Caco-2 (cell line): ENCODE measurements at regions not wholly inside any gene's neighbourhood (a gene's known extent, or its start where the extent isn't known, plus 50 kb on each side); places are given as distances from the start of the nearest gene placed in this dataset.

ENCODE experiments used
- BruUV-seq: library from RNA; stranded (reverse); fragments of 400-500 nt; replicated peaks from 2 replicates; lab custom pipeline; 2021; lab: Mats Ljungman, UMichigan
- CTCF ChIA-PET: fragments of 300-600 bp; sonication (Branson Sonifier 250); formaldehyde crosslinking; loops from one replicate; lab custom pipeline; 2022; ENCODE audit warnings: antibody characterized with exemption; lab: Charles Lee
- POLR2A ChIA-PET: fragments of 300-600 bp; sonication (Branson Sonifier 250); formaldehyde crosslinking; loops from one replicate; lab custom pipeline; 2022; ENCODE audit warnings: antibody characterized with exemption; lab: Charles Lee
- DNase-seq, 2 experiments: peaks; one replicate each; pipeline versions ENCODE4 v3.0.0 to v3.0.0-alpha.2; 2020 to 2022
- H3K27me3 ChIP-seq: replicated peaks from 2 replicates; pipeline ENCODE4 v1.6.0; 2011; ENCODE audit warnings: low read length; ENCODE audit not compliant: control insufficient read depth, insufficient read depth
- H3K36me3 ChIP-seq: 2 replicates; pipeline ENCODE4 v1.5.1; 2011; ENCODE audit warnings: low read length; ENCODE audit not compliant: control insufficient read depth, insufficient read depth
- H3K4me1 ChIP-seq: fragments of 250-450 bp; sonication (Bioruptor Pico); 2 replicates; pipeline ENCODE4 v1.5.1; 2020; ENCODE audit warnings: mild to moderate bottlenecking
- H3K4me3 ChIP-seq: 2 replicates; pipeline ENCODE4 v1.5.1; 2011; ENCODE audit warnings: low read depth, mild to moderate bottlenecking, control low read depth, low read length
- H3K9me3 ChIP-seq: fragments of 250-450 bp; sonication (Bioruptor Pico); 2 replicates; pipeline ENCODE4 v1.5.1; 2020; ENCODE audit warnings: mild to moderate bottlenecking, moderate library complexity
- H3K27ac Mint-ChIP-seq: one replicate; pipeline ENCODE4 v1.8.0; 2022; ENCODE audit warnings: mixed read lengths; ENCODE audit not compliant: unreplicated experiment
- H3K27me3 Mint-ChIP-seq: one replicate; pipeline ENCODE4 v1.8.0; 2022; ENCODE audit warnings: mixed read lengths; ENCODE audit not compliant: insufficient read depth, unreplicated experiment
- H3K36me3 Mint-ChIP-seq: one replicate; pipeline ENCODE4 v1.8.0; 2022; ENCODE audit warnings: mild to moderate bottlenecking, mixed read lengths; ENCODE audit not compliant: insufficient read depth, unreplicated experiment
- H3K4me1 Mint-ChIP-seq: one replicate; pipeline ENCODE4 v1.8.0; 2022; ENCODE audit warnings: low read depth, mixed read lengths; ENCODE audit not compliant: unreplicated experiment
- H3K4me3 Mint-ChIP-seq: one replicate; pipeline ENCODE4 v1.8.0; 2022; ENCODE audit warnings: mild to moderate bottlenecking, moderate library complexity, mixed read lengths; ENCODE audit not compliant: unreplicated experiment
- H3K9me3 Mint-ChIP-seq: one replicate; pipeline ENCODE4 v1.8.0; 2022; ENCODE audit warnings: mixed read lengths; ENCODE audit not compliant: unreplicated experiment
- intact Hi-C: fragments of 100-400 bp; cut with micrococcal nuclease; formaldehyde crosslinking; loops from one replicate; pipeline ENCODE4 v1.10.0; 2022; ENCODE audit not compliant: unreplicated experiment
- TF ChIP-seq, protein P1 (sequence below), 2 experiments: fragments of 200-600 bp in 1 of 2; IDR thresholded peaks; 1 replicate in 1 of 2; 2 replicates in 1 of 2; pipeline versions ENCODE4 v1.5.1 to v1.8.0; 2011 to 2022; ENCODE audit warnings: antibody characterized with exemption in 1 of 2, control low read depth in 1 of 2, inconsistent platforms in 1 of 2, low read depth in 1 of 2, low read length in 1 of 2, mild to moderate bottlenecking in 1 of 2, moderate library complexity in 1 of 2; ENCODE audit not compliant: insufficient read depth in 1 of 2, severe bottlenecking in 1 of 2, unreplicated experiment in 1 of 2

DNA sequence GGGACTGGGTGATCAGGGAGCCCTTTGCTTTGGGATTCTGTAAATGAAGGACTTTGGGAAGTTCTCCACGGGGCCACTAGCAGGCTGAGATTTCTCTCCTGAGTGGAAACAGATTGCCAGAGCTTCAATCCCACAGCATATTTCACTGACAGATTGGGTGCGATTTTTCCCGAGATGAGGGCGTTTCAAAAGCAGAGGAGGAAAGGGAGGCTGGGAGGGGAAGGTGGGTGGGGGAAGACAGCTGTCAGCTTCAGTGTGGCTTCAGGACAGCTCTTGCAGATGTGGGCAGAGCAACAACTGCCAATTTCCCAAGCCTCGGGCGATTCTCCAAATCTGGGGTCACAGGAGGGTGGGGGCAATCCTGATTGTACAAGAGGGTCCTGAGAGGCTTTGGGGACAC is 258.5 kb upstream of the ADRA1B start:
- DNase-seq = no peak

DNA sequence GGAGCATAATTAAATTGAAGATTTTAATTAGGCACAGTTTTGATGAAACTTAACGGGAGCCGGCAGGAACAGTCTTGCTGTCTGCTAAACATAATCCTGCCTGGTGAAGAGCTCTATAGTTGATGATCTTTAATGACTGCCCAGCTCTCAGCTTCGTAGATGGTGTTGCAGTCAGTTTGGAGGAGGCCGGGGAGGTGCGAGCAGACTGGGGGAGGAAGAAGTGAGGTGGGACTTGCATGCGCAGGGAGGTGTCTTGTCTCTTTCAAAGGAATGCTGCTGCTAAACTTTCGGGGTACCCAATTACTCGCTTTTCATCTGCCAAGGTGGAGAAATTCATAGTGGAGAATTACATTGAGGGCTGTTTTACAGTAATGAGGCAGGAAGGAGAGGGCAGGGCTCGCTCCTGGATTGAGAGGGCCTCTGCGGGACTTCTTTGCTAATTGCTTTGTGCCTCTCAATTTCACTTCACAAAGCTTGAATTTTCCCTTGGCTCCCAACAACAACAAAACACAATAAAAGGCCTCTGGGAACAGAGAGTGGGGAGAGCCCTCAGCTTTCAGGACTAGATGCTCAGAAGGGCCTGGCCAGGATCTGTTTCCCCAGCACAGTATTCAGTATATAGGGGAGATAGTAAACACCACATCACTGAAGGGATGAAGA is 257.9 kb upstream of the ADRA1B start:
- DNase-seq = no peak
- BruUV-seq = no TSS peak
- H3K36me3 ChIP-seq = no peaks in the 10 kb centered on the region
- H3K27me3 Mint-ChIP-seq = no peaks in the 10 kb centered on the region
- no peak overlapping the region for H3K27ac Mint-ChIP-seq
- ChIA-PET POLR2A (no interaction called here), CTCF (no interaction called here)
- TF ChIP-seq, protein P1, sequence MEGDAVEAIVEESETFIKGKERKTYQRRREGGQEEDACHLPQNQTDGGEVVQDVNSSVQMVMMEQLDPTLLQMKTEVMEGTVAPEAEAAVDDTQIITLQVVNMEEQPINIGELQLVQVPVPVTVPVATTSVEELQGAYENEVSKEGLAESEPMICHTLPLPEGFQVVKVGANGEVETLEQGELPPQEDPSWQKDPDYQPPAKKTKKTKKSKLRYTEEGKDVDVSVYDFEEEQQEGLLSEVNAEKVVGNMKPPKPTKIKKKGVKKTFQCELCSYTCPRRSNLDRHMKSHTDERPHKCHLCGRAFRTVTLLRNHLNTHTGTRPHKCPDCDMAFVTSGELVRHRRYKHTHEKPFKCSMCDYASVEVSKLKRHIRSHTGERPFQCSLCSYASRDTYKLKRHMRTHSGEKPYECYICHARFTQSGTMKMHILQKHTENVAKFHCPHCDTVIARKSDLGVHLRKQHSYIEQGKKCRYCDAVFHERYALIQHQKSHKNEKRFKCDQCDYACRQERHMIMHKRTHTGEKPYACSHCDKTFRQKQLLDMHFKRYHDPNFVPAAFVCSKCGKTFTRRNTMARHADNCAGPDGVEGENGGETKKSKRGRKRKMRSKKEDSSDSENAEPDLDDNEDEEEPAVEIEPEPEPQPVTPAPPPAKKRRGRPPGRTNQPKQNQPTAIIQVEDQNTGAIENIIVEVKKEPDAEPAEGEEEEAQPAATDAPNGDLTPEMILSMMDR (IDR thresholded peaks at IDR 0.05; ENCODE audit: insufficient read depth in 1 of 2, low read depth in 1 of 2, low read length in 1 of 2, severe bottlenecking in 1 of 2, unreplicated experiment in 1 of 2) = no peak
- H3K4me1 ChIP-seq = peaks cover 6% of the 10 kb centered on the region; the same call in 1 of the 2 replicates
- no peaks in the 10 kb centered on the region for H3K36me3 Mint-ChIP-seq
- peaks cover 8% of the 10 kb centered on the region for H3K4me1 Mint-ChIP-seq
- no peaks in the 10 kb centered on the region for H3K27me3 ChIP-seq
- no peaks in the 10 kb centered on the region for H3K9me3 Mint-ChIP-seq
- intact Hi-C loops = no loop called here
- no peaks in the 10 kb centered on the region for H3K9me3 ChIP-seq
- no peak overlapping the region for H3K4me3 Mint-ChIP-seq
- no peak overlapping the region for H3K4me3 ChIP-seq

More for the DNA sequence above, 258.5 kb upstream of the ADRA1B start:
- Histone ChIP-seq H3K9me3 (no peaks in the 10 kb centered on the region), H3K27me3 (no peaks in the 10 kb centered on the region), H3K36me3 (no peaks in the 10 kb centered on the region), H3K4me1 (peaks cover 6% of the 10 kb centered on the region; the same call in 1 of the 2 replicates), H3K4me3 (no peak overlapping the region)
- Mint-ChIP-seq H3K4me1 (peaks cover 8% of the 10 kb centered on the region), H3K36me3 (no peaks in the 10 kb centered on the region), H3K9me3 (no peaks in the 10 kb centered on the region), H3K27me3 (no peaks in the 10 kb centered on the region), H3K4me3 (no peak overlapping the region), H3K27ac (no peak overlapping the region)
- no TSS peak for BruUV-seq
- TF ChIP-seq, protein P1 (IDR thresholded peaks at IDR 0.05; ENCODE audit: insufficient read depth in 1 of 2, low read depth in 1 of 2, low read length in 1 of 2, severe bottlenecking in 1 of 2, unreplicated experiment in 1 of 2) = no peak
- ChIA-PET CTCF (interaction anchor here (0.7 kb wide), 1 partner anchor 54 kb away, joined by 4 read pairs; no protein-coding TSS in a partner anchor), POLR2A (no interaction called here)
- intact Hi-C loops = no loop called here

DNA sequence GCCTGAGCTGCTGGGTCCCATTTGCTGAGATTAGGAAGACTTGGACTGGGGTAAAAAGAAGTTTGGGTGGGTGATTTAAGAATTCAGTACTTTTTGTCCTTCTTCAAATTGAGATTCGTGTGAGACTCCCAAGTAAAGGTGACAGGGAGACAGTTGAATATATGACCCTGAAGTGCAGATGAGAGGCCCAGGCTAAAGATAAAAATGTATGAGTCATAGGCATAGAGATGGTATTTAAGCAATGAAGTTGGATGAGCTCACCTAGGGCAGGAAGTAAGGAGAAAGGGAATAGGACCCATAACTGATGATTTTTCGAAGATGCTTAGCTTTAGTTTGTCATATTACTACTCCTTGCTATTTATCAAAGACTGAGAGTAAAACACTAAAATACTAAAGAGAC is 255.9 kb upstream of the ADRA1B start:
- H3K36me3 Mint-ChIP-seq = no peaks in the 10 kb centered on the region
- peaks cover 6% of the 10 kb centered on the region; the same call in 1 of the 2 replicates for H3K4me1 ChIP-seq
- H3K36me3 ChIP-seq = no peaks in the 10 kb centered on the region
- no peaks in the 10 kb centered on the region for H3K27me3 ChIP-seq
- intact Hi-C loops = loop anchor here (10.0 kb wide), 1 partner anchor 216 kb away; no protein-coding TSS in a partner anchor
- H3K27me3 Mint-ChIP-seq = peaks cover 3% of the 10 kb centered on the region
- BruUV-seq = no TSS peak
- H3K9me3 Mint-ChIP-seq = no peaks in the 10 kb centered on the region
- TF ChIP-seq, protein P1 (IDR thresholded peaks at IDR 0.05; ENCODE audit: insufficient read depth in 1 of 2, low read depth in 1 of 2, low read length in 1 of 2, severe bottlenecking in 1 of 2, unreplicated experiment in 1 of 2) = no peak
- no peak overlapping the region for H3K27ac Mint-ChIP-seq
- no peak overlapping the region for H3K4me3 ChIP-seq
- POLR2A ChIA-PET = no interaction called here
- no peak overlapping the region for H3K4me3 Mint-ChIP-seq
- CTCF ChIA-PET = interaction anchor here (0.6 kb wide), 1 partner anchor 327 kb away, joined by 3 read pairs; no protein-coding TSS in a partner anchor
- peaks cover 8% of the 10 kb centered on the region for H3K4me1 Mint-ChIP-seq
- H3K9me3 ChIP-seq = no peaks in the 10 kb centered on the region
- no peak for DNase-seq
